A549 (cell line): ENCODE measurements at regions not wholly inside any gene's neighbourhood (a gene's known extent, or its start where the extent isn't known, plus 50 kb on each side); places are given as distances from the start of the nearest gene placed in this dataset.

ENCODE experiments used
- ATAC-seq, 2 experiments: fragments of 200-7000 bp in 1 of 2; fragments of >200 bp in 1 of 2; cut with Nextera tagmentation in 1 of 2; cut with Tn5 transposase in 1 of 2; 3 replicates each; pipeline versions ENCODE4 v1.8.0 to v1.9.1; 2018 to 2020; ENCODE audit warnings: mild to moderate bottlenecking in 1 of 2, moderate library complexity in 1 of 2
- CTCF ChIA-PET: fragments of 300-600 bp; sonication (Branson Sonifier 250); formaldehyde crosslinking; extraction: SDS; loops from one replicate; lab custom pipeline; 2021; ENCODE audit warnings: antibody characterized with exemption, inconsistent platforms; lab: Yijun Ruan, JAX
- POLR2A ChIA-PET: fragments of 350-600 bp; formaldehyde crosslinking; extraction: SDS; loops from one replicate; lab custom pipeline; 2021; ENCODE audit warnings: antibody characterized with exemption, inconsistent platforms; lab: Yijun Ruan, JAX
- DNase-seq, 2 experiments: peaks; one replicate each; pipeline versions ENCODE4 v3.0.0 to v3.0.0-alpha.2; 2011 to 2016; ENCODE audit warnings: low read depth in 1 of 2, low spot score in 1 of 2
- FAIRE-seq: peaks from 2 replicates; lab custom pipeline; 2011; peaks lifted over from hg19 to GRCh38; lab: Jason Lieb, UNC
- H3K27ac ChIP-seq, 2 experiments: fragments of >200 bp; sonication (Bioruptor Twin); formaldehyde crosslinking; 3 replicates each; pipeline ENCODE4 v1.5.1; 2016 to 2017
- H3K4me1 ChIP-seq: fragments of >200 bp; sonication (Bioruptor Twin); formaldehyde crosslinking; 3 replicates; pipeline ENCODE4 v1.6.1; 2016
- H3K4me2 ChIP-seq: fragments of >200 bp; sonication (Bioruptor Twin); formaldehyde crosslinking; 3 replicates; pipeline ENCODE4 v1.6.1; 2016
- H3K4me3 ChIP-seq: fragments of >200 bp; sonication (Bioruptor Twin); formaldehyde crosslinking; 3 replicates; pipeline ENCODE4 v1.5.1; 2016
- H3K9me3 ChIP-seq: fragments of >200 bp; sonication (Bioruptor Twin); formaldehyde crosslinking; 3 replicates; pipeline ENCODE4 v1.6.1; 2016
- BHLHE40 ChIP-seq: IDR thresholded peaks from 2 replicates; pipeline ENCODE4 v1.6.1; 2012; ENCODE audit warnings: low read depth, low read length, inconsistent platforms
- CBX2 ChIP-seq: fragments of 200-600 bp; sonication (generic); IDR thresholded peaks from 2 replicates; pipeline ENCODE4 v1.6.1; 2016; ENCODE audit warnings: low read depth, mild to moderate bottlenecking, borderline replicate concordance
- CBX8 ChIP-seq: fragments of 200-600 bp; sonication (generic); IDR thresholded peaks from 2 replicates; pipeline ENCODE4 v1.6.1; 2016
- CHD2 ChIP-seq: fragments of 150-350 bp; IDR thresholded peaks from 2 replicates; pipeline ENCODE4 v1.6.1; 2014; ENCODE audit warnings: low read length; ENCODE audit not compliant: partially characterized antibody
- CHD4 ChIP-seq: fragments of 200-600 bp; sonication (generic); IDR thresholded peaks from 2 replicates; pipeline ENCODE4 v1.6.1; 2016; ENCODE audit warnings: antibody characterized with exemption, mild to moderate bottlenecking, borderline replicate concordance
- JUNB ChIP-seq: fragments of >200 bp; sonication (Bioruptor Twin); formaldehyde crosslinking; IDR thresholded peaks from 2 replicates; pipeline ENCODE4 v1.6.1; 2016
- KDM5A ChIP-seq: fragments of 200-600 bp; sonication (generic); IDR thresholded peaks from 2 replicates; pipeline ENCODE4 v1.6.1; 2016; ENCODE audit warnings: antibody characterized with exemption, mild to moderate bottlenecking
- MAZ ChIP-seq: fragments of 150-350 bp; IDR thresholded peaks from 2 replicates; pipeline ENCODE4 v1.6.1; 2014; ENCODE audit warnings: antibody characterized with exemption, low read depth, low read length, borderline replicate concordance
- MYC ChIP-seq: IDR thresholded peaks from 2 replicates; pipeline ENCODE4 v1.6.1; 2012; ENCODE audit warnings: mild to moderate bottlenecking, inconsistent platforms, low read length, improper control_type of control experiment, borderline replicate concordance
- NFE2L2 ChIP-seq: fragments of 150-350 bp; conservative IDR thresholded peaks from 2 replicates; pipeline ENCODE4 v1.6.1; 2014; ENCODE audit warnings: low read length
- NPAS2 ChIP-seq: fragments of 250-450 bp; sonication (Bioruptor Pico); IDR thresholded peaks from 2 replicates; pipeline ENCODE4 v1.8.0; 2022; ENCODE audit warnings: mild to moderate bottlenecking, moderate library complexity, borderline replicate concordance
- RCOR1 ChIP-seq: fragments of 150-350 bp; IDR thresholded peaks from 2 replicates; pipeline ENCODE4 v1.6.1; 2014; ENCODE audit warnings: antibody characterized with exemption, low read length, low read depth
- ZNF302 ChIP-seq: fragments of 250-450 bp; sonication (Bioruptor Pico); IDR thresholded peaks from 2 replicates; pipeline ENCODE4 v1.9.0; 2021; ENCODE audit warnings: inconsistent platforms, mild to moderate bottlenecking, moderate library complexity
- WGBS: methylation state at CpG from one replicate; pipeline ENCODE4 v1.1.6; 2017; ENCODE audit errors: missing lambda C conversion rate; 5-methylcytosine and 5-hydroxymethylcytosine counted together
- TF ChIP-seq, protein P1 (sequence below): fragments of 250-450 bp; sonication (Bioruptor Pico); IDR thresholded peaks from 2 replicates; pipeline ENCODE4 v1.5.0; 2020; ENCODE audit warnings: low read depth, mild to moderate bottlenecking, moderate library complexity
- TF ChIP-seq, protein P2 (sequence below): IDR thresholded peaks from 2 replicates; pipeline ENCODE4 v1.6.1; 2012
- TF ChIP-seq, protein P3 (sequence below): fragments of 200-600 bp; sonication (generic); IDR thresholded peaks from 2 replicates; pipeline ENCODE4 v1.6.1; 2016; ENCODE audit warnings: antibody characterized with exemption, mild to moderate bottlenecking, moderate library complexity

DNA sequence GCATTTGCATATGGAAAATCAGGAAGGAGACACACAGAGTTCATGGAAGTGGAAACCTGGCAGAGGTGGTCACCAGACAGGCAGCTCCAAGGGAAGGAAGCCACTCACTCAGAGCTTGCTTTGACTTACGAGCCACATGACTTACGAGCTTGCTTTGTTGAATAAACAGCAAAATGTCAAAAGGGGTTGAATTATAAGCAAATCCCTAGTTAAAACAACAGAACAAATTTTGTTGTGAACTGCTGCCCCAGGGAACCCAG is 164.3 kb downstream of the SYK start (continued):
- TF ChIP-seq NPAS2 (CRISPR knock-in tag), result no peak
- TF ChIP-seq KDM5A, result no peak
- TF ChIP-seq, protein P1, sequence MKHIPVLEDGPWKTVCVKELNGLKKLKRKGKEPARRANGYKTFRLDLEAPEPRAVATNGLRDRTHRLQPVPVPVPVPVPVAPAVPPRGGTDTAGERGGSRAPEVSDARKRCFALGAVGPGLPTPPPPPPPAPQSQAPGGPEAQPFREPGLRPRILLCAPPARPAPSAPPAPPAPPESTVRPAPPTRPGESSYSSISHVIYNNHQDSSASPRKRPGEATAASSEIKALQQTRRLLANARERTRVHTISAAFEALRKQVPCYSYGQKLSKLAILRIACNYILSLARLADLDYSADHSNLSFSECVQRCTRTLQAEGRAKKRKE, result no peak

DNA sequence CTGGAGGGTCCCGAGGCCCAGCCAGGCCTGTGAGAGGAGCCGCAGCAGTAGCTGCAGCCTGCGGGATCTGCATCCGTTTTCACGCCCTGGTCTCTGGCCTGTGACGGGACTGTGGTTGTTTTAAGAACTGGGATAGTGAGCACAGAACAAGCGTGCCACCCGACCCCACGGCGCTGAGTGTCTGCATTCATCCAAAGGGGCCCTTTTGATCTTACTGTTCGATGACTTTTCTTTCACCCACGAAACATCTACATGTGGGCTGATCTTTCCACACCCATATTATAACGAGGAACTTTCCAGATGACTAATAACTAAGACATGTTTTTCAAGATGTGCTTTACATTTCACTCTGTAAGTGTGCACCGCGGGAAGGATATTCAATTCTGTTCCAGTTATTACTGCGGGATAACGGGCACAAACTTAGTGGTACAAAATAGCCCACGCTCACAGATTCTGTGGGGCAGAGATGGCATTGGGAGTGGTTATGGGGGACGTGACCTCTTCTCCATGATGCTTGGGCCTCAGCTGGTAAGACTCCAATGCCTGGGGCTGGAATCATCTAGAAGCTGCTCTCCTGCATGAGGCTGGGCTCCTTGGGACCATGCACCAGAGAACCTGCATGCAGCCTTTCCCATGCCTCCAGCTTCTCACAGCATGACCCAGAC is 165.0 kb downstream of the SYK start:
- no peak for DNase-seq
- Histone ChIP-seq H3K4me3 (no peak overlapping the region), H3K4me1 (no peaks in the 10 kb centered on the region), H3K27ac (no peak overlapping the region), H3K9me3 (no peaks in the 10 kb centered on the region), H3K4me2 (no peak overlapping the region)
- ChIA-PET POLR2A (no interaction called here), CTCF (interaction anchor here (0.7 to 1.4 kb wide), 3 partner anchors 51 to 1681 kb away, joined by 3 to 5 read pairs (median 3); no protein-coding TSS in a partner anchor)
- no peak for FAIRE-seq
- 80% methylated on average over 19 of the region's 19 CpGs for WGBS
- no peak for TF ChIP-seq CBX2
- no peak for TF ChIP-seq JUNB
- TF ChIP-seq, protein P2, sequence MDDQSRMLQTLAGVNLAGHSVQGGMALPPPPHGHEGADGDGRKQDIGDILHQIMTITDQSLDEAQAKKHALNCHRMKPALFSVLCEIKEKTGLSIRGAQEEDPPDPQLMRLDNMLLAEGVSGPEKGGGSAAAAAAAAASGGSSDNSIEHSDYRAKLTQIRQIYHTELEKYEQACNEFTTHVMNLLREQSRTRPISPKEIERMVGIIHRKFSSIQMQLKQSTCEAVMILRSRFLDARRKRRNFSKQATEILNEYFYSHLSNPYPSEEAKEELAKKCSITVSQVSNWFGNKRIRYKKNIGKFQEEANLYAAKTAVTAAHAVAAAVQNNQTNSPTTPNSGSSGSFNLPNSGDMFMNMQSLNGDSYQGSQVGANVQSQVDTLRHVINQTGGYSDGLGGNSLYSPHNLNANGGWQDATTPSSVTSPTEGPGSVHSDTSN, result no peak
- TF ChIP-seq NFE2L2, result no peak
- TF ChIP-seq CBX8, result no peak
- TF ChIP-seq CHD4, result no peak
- TF ChIP-seq, protein P3, sequence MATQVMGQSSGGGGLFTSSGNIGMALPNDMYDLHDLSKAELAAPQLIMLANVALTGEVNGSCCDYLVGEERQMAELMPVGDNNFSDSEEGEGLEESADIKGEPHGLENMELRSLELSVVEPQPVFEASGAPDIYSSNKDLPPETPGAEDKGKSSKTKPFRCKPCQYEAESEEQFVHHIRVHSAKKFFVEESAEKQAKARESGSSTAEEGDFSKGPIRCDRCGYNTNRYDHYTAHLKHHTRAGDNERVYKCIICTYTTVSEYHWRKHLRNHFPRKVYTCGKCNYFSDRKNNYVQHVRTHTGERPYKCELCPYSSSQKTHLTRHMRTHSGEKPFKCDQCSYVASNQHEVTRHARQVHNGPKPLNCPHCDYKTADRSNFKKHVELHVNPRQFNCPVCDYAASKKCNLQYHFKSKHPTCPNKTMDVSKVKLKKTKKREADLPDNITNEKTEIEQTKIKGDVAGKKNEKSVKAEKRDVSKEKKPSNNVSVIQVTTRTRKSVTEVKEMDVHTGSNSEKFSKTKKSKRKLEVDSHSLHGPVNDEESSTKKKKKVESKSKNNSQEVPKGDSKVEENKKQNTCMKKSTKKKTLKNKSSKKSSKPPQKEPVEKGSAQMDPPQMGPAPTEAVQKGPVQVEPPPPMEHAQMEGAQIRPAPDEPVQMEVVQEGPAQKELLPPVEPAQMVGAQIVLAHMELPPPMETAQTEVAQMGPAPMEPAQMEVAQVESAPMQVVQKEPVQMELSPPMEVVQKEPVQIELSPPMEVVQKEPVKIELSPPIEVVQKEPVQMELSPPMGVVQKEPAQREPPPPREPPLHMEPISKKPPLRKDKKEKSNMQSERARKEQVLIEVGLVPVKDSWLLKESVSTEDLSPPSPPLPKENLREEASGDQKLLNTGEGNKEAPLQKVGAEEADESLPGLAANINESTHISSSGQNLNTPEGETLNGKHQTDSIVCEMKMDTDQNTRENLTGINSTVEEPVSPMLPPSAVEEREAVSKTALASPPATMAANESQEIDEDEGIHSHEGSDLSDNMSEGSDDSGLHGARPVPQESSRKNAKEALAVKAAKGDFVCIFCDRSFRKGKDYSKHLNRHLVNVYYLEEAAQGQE, result no peak
- TF ChIP-seq MYC, result no peak
- no peak for ATAC-seq

DNA sequence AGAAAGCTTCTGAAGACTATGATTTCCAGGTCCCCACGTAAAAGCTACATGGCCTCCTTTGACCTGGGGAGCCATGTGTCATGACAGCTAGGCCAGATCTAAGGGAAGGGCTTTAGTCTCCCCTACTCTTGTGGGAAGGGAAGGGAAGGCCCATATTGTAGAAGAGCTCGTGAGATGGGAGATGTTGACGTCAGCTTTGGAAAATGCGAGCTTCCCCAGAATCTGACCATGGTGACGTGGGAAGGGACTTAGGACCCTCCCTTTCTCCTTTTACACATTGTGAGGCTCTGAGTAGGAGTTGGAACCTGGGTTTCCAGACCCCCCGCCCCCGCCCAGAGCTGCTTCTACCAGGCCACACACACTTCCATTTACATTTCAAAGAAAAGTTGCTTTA is 165.5 kb downstream of the SYK start:
- 78% methylated on average over 7 of the region's 7 CpGs for WGBS
- ATAC-seq (no peak), DNase-seq (no peak), FAIRE-seq (no peak)
- Histone ChIP-seq H3K27ac (no peak overlapping the region), H3K9me3 (no peaks in the 10 kb centered on the region), H3K4me3 (no peak overlapping the region), H3K4me1 (no peaks in the 10 kb centered on the region), H3K4me2 (no peak overlapping the region)
- TF ChIP-seq, protein P3, result no peak
- no peak for TF ChIP-seq CHD2
- TF ChIP-seq BHLHE40, result no peak
- no peak for TF ChIP-seq ZNF302 (CRISPR knock-in tag)
- TF ChIP-seq MAZ, result no peak
- no peak for TF ChIP-seq NFE2L2
- no peak for TF ChIP-seq RCOR1
- ChIA-PET CTCF (interaction anchor here (0.7 to 1.1 kb wide), 2 partner anchors 52 to 1681 kb away, joined by 3 read pairs; no protein-coding TSS in a partner anchor), POLR2A (no interaction called here)
